GM19372 (cell line): ENCODE measurements at regions not wholly inside any gene's neighbourhood (a gene's known extent, or its start where the extent isn't known, plus 50 kb on each side); places are given as distances from the start of the nearest gene placed in this dataset.
"Not testable (repeated sequence)": the region's sequence is repeated elsewhere in the genome, so short reads cannot be mapped to it uniquely, and the experiment has no call there.

ENCODE experiments used
- ATAC-seq: cut with Tn5 transposase; IDR thresholded peaks from one replicate; pipeline ENCODE4 v1.9.1; 2021; ENCODE audit warnings: mild to moderate bottlenecking, low read depth, moderate library complexity; ENCODE audit not compliant: unreplicated experiment

GRCh38 chr7:119483364-119483763 is 789.6 kb upstream of the KCND2 start:
- ATAC-seq, result no peak

- no peak for ATAC-seq
Observed at GRCh38 chr7:119514326-119514725, 758.6 kb upstream of the KCND2 start.

DNA sequence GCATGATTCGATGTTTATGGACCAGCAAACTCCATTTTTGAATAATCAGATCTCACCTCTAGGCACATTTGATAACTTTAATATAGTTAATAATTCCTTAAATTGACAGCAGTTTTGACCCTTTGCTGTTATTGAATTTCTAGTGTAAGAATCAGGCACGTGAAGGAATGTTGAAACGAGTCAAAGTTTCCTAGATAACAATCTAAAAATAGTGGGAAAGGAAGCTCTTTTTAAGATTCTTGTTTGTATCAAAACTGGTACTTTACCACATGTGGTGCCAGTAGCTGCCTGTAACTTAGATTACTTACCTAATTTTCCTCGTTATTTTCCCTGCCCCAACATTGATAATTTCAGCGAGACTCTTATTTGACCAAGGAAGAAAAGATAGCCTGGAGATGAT is 757.8 kb upstream of the KCND2 start:
- no peak for ATAC-seq

- ATAC-seq, result no peak
Observed at GRCh38 chr7:119515962-119516361, 757.0 kb upstream of the KCND2 start.

- no peak for ATAC-seq
Observed at GRCh38 chr7:119522263-119522662, 750.7 kb upstream of the KCND2 start.

DNA sequence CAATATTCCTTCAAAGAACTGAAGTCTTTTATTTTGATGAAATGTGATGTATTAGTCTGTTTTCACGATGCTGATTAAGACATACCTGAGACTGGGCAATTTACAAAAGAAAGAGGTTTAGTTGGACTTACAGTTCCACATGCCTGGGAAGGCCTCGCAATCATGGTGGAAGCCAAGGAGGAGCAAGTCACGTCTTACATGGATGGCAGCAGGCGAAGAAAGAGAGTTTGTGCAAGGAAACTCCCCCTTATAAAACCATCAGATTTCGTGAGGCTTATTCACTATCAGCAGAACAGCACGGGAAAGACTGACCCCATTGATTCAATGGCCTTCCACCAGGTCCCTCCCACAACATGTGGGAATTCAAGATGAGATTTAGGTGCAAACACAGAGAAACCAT is 750.3 kb upstream of the KCND2 start:
- no peak for ATAC-seq

- ATAC-seq, result no peak
Observed at GRCh38 chr7:119545118-119545517, 727.9 kb upstream of the KCND2 start.

DNA sequence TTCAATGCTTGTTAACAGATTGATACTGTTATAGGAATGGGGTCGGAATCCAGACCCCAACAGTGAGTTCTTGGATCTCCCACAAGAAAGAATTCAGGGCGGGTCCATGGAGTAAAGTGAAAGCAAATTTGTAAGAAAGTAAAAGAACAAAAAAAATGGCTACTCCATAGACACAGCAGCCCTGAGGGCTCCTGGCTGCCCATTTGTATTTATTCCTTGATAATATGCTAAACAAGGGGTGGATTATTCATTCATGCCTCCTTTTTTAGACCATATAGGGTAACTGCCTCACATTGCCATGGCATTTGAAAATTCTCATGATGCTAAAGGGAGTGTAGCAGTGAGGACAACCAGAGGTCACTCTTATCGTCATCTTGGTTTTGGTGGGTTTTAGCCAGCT is 717.2 kb upstream of the KCND2 start:
- ATAC-seq, result no peak

GRCh38 chr7:119556436-119556835 is 716.5 kb upstream of the KCND2 start:
- no peak for ATAC-seq

- ATAC-seq, result no peak
Observed at GRCh38 chr7:119561751-119562150, 711.2 kb upstream of the KCND2 start.

GRCh38 chr7:119562839-119563238 is 710.1 kb upstream of the KCND2 start:
- ATAC-seq, result no peak

DNA sequence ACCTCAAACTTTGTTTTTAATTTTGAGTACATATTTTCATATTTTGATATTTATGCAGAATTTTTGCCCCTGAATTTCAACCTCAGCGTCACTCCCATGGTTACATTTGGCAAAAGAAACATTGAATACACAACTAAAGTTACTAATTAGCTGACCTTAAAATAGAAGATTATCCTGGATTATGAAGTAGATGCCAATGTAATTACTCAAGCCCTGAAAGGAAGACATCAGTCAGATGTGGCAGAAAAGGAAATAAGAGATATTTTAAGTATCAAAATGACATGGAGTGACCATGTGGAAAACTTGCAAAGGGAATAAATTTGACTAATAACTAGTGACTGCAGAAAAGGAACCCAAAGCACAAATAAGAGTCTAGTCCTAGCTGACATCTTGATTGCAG is 701.3 kb upstream of the KCND2 start:
- ATAC-seq, result no peak

GRCh38 chr7:119572132-119572531 is 700.8 kb upstream of the KCND2 start:
- ATAC-seq, result no peak

GRCh38 chr7:119572541-119572940 is 700.4 kb upstream of the KCND2 start:
- no peak for ATAC-seq

- no peak for ATAC-seq
Observed at GRCh38 chr7:119578116-119578515, 694.9 kb upstream of the KCND2 start.

GRCh38 chr7:119594956-119595355 is 678.0 kb upstream of the KCND2 start:
- no peak for ATAC-seq

- no peak for ATAC-seq
Observed at GRCh38 chr7:119596651-119597050, 676.3 kb upstream of the KCND2 start.

DNA sequence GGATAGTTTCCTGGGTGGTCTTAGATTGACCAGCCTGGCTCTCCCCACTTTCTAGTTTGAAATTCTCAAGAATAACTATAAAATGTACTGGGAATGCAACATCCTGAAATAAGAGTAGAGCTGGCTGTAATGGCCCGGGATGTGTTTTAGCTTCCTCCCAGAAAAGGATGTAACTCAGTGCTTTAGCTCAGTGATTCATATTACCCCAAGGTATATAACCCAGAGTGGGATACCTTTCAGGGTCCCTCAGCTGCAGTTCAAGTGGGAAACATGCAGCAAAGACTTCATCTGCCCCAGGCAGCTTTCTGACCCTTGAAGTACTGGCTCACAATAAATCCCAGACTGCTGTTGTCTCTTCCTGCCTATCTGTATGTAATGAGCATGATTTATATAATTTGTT is 666.7 kb upstream of the KCND2 start:
- no peak for ATAC-seq

- no peak for ATAC-seq
Observed at GRCh38 chr7:119620769-119621168, 652.2 kb upstream of the KCND2 start.

DNA sequence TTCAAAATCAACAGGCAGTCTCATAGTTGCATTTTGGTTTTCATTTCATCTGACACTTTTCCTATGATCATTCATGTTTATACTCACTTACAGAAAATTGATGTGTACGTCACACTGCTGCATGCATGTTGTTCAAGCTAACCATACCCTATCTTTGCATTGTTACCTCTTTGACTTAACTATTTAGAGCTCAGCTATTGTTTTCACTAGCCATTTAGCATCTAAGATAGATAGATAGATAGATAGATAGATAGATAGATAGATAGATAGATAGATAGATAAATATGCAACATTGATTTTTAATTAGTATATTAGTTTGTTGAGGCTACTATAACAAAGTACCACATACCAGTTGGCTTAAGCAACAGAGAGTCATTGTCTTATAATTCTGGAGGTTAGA is 649.5 kb upstream of the KCND2 start:
- ATAC-seq, result no peak

- no peak for ATAC-seq
Observed at GRCh38 chr7:119630406-119630969, 642.5 kb upstream of the KCND2 start.

- ATAC-seq, result not testable (repeated sequence)
Observed at GRCh38 chr7:119633812-119634211, 639.2 kb upstream of the KCND2 start.

- no peak for ATAC-seq
Observed at GRCh38 chr7:119640326-119640725, 632.6 kb upstream of the KCND2 start.
